ENCODE measurements at regions not wholly inside any gene's neighbourhood (a gene's known extent, or its start where the extent isn't known, plus 50 kb on each side); places are given as distances from the start of the nearest gene placed in this dataset.

GRCh38 chr5:130545291-130545690 lies 619.8 kb downstream of the HINT1 start:
- no peak for DNase-seq
- intact Hi-C loops (cut with DNase I; ENCODE audit: low total_unique reads) (no loop called here), in situ Hi-C loops (cut with MboI; ENCODE audit: low pct_ligation_motif_present in 1 of 4, low pct_unique_long_range_greater_than_20kb in 1 of 4, low sequenced_read_pairs in 3 of 4) (no loop called here)
- 44 to 59% methylated on average over 1 of the region's 1 CpG for WGBS, 2 donors (ENCODE audit: low coverage in 1 of 2)
- Histone ChIP-seq H3K9me3 (no peaks in the 10 kb centered on the region), H3K27ac (no peak overlapping the region), H3K27me3 (no peaks in the 10 kb centered on the region), H3K36me3 (no peaks in the 10 kb centered on the region), H3K4me1 (no peaks in the 10 kb centered on the region), H3K4me3 (no peak overlapping the region)
- no peak for TF ChIP-seq CTCF (IDR thresholded peaks at IDR 0.05)
- TF ChIP-seq EP300 (IDR thresholded peaks at IDR 0.05; ENCODE audit: low read depth): no peak

GRCh38 chr5:130541617-130542221 lies 623.3 kb downstream of the HINT1 start:
- Histone ChIP-seq H3K36me3 (no peaks in the 10 kb centered on the region), H3K27ac (no peak overlapping the region), H3K27me3 (no peaks in the 10 kb centered on the region), H3K4me1 (no peaks in the 10 kb centered on the region), H3K9me3 (no peaks in the 10 kb centered on the region), H3K4me3 (no peak overlapping the region)
- intact Hi-C loops (cut with DNase I; ENCODE audit: low total_unique reads) (no loop called here), in situ Hi-C loops (cut with MboI; ENCODE audit: low pct_ligation_motif_present in 1 of 4, low pct_unique_long_range_greater_than_20kb in 1 of 4, low sequenced_read_pairs in 3 of 4) (no loop called here)
- WGBS, 2 donors (ENCODE audit: low coverage in 1 of 2): 25 to 36% methylated on average over 3 of the region's 3 CpGs
- TF ChIP-seq CTCF (IDR thresholded peaks at IDR 0.05) (no peak), EP300 (IDR thresholded peaks at IDR 0.05; ENCODE audit: low read depth) (no peak), POLR2A (IDR thresholded peaks at IDR 0.05) (no peak), POLR2AphosphoS5 (IDR thresholded peaks at IDR 0.05) (no peak)
- DNase-seq: no peak

DNA sequence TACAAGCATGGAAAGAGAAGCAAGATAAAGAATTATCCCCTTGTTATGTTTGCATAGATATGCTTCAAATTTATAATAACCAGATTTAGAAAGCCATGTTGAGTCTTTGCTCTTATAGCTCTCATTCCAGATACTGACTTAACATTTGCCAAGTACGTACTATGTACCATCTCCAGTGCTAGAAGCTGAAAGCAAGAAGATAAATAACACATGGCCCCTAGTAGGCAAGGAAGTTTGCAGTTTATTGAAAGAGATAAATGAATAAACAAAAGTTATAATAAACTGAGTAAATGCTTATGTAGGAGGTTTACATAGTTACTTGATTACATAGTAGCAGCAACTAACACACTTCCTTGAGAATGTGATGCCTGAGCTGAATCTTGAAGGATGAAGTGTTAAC lies 628.4 kb downstream of the HINT1 start:
- TF ChIP-seq EP300 (IDR thresholded peaks at IDR 0.05; ENCODE audit: low read depth): no peak
- TF ChIP-seq POLR2AphosphoS5 (IDR thresholded peaks at IDR 0.05): no peak
- no peak for TF ChIP-seq CTCF (IDR thresholded peaks at IDR 0.05)
- TF ChIP-seq POLR2A (IDR thresholded peaks at IDR 0.05): no peak
- Histone ChIP-seq H3K27ac (no peak overlapping the region), H3K4me3 (no peak overlapping the region), H3K9me3 (no peaks in the 10 kb centered on the region), H3K27me3 (no peaks in the 10 kb centered on the region), H3K36me3 (no peaks in the 10 kb centered on the region), H3K4me1 (no peaks in the 10 kb centered on the region)
- DNase-seq: no peak
- intact Hi-C loops (cut with DNase I; ENCODE audit: low total_unique reads) (no loop called here), in situ Hi-C loops (cut with MboI; ENCODE audit: low pct_ligation_motif_present in 1 of 4, low pct_unique_long_range_greater_than_20kb in 1 of 4, low sequenced_read_pairs in 3 of 4) (no loop called here)
- WGBS, 2 donors (ENCODE audit: low coverage in 1 of 2): 70 to 83% methylated on average over 1 of the region's 1 CpG

DNA sequence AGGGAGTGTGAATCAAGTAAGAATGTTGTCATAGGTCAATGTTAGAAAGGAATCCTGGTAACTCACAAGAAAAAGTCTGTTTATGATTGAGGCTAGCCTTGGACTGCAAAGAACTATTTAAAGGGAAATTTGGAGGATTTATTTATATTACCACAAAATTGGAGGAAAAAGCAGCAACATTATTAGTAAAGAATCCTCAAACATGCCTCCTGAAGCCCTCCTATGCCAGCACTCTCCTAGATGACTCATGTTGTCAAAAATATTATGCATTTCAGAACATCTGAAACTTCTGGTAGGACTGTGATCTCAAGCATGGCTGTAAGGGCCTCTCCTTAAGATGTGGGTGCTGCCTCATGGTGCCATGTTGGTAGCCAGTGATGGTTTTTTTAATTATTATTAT lies 628.5 kb downstream of the CHSY3 start:
- Histone ChIP-seq H3K27me3 (no peaks in the 10 kb centered on the region), H3K9me3 (no peaks in the 10 kb centered on the region), H3K27ac (no peak overlapping the region), H3K4me1 (no peaks in the 10 kb centered on the region), H3K4me3 (no peak overlapping the region), H3K36me3 (no peaks in the 10 kb centered on the region)
- no peak for DNase-seq
- in situ Hi-C loops (cut with MboI; ENCODE audit: low pct_ligation_motif_present in 1 of 4, low pct_unique_long_range_greater_than_20kb in 1 of 4, low sequenced_read_pairs in 3 of 4) (no loop called here), intact Hi-C loops (cut with DNase I; ENCODE audit: low total_unique reads) (no loop called here)
- TF ChIP-seq POLR2A (IDR thresholded peaks at IDR 0.05) (no peak), CTCF (IDR thresholded peaks at IDR 0.05) (no peak), EP300 (IDR thresholded peaks at IDR 0.05; ENCODE audit: low read depth) (no peak), POLR2AphosphoS5 (IDR thresholded peaks at IDR 0.05) (no peak)

All from transverse colon (tissue), 4 donors.